Mammary epithelial cell (primary cell): ENCODE measurements at regions not wholly inside any gene's neighbourhood (a gene's known extent, or its start where the extent isn't known, plus 50 kb on each side); places are given as distances from the start of the nearest gene placed in this dataset.

Experiments
- CTCF ChIP-seq, 2 donors: IDR thresholded peaks in 1 of 2; conservative IDR thresholded peaks in 1 of 2; 2 replicates each; pipeline ENCODE4 v1.5.1; 2011 to 2012; ENCODE audit warnings: inconsistent platforms in 2 of 2, low read length in 2 of 2, mild to moderate bottlenecking in 2 of 2, control low read depth in 1 of 2, low read depth in 1 of 2; ENCODE audit not compliant: insufficient read depth in 1 of 2; ENCODE audit errors: extremely low read depth in 1 of 2
- EZH2 ChIP-seq: IDR thresholded peaks from 2 replicates; pipeline ENCODE4 v1.6.1; 2012; ENCODE audit warnings: low read length, inconsistent platforms, borderline replicate concordance

- peak in 1 of 2 donors; percentile 6 for TF ChIP-seq CTCF (conservative IDR thresholded peaks at IDR 0.05 in 1 of 2, IDR thresholded peaks at IDR 0.05 in 1 of 2; ENCODE audit: extremely low read depth in 1 of 2, insufficient read depth in 1 of 2, low read depth in 1 of 2, low read length in 2 of 2)
- no peak for TF ChIP-seq EZH2
Measured at GRCh38 chr6:76701610-76702009, 629.1 kb upstream of the IMPG1 start.
